ENCODE measurements at regions not wholly inside any gene's neighbourhood (a gene's known extent, or its start where the extent isn't known, plus 50 kb on each side); places are given as distances from the start of the nearest gene placed in this dataset.

- POLR2A ChIA-PET: interaction anchor here (1.0 kb wide), 1 partner anchor 12 kb away, joined by 3 read pairs; no protein-coding TSS in a partner anchor
- CTCF ChIA-PET: no interaction called here
- ATAC-seq: peak; percentile 67
- Mint-ChIP-seq H3K4me3 (no peak overlapping the region), H3K9me3 (ENCODE audit: insufficient read depth) (peaks cover 8% of the 10 kb centered on the region), H3K27ac (peak overlapping the region; percentile 70), H3K36me3 (ENCODE audit: low read depth) (peaks cover 3% of the 10 kb centered on the region), H3K27me3 (ENCODE audit: low read depth) (no peaks in the 10 kb centered on the region), H3K4me1 (ENCODE audit: low read depth) (peaks cover 9% of the 10 kb centered on the region)
- DNase-seq: peak; percentile 32
These were observed 262.1 kb downstream of the BCL11B start for GRCh38 chr14:99009871-99010270.

DNA sequence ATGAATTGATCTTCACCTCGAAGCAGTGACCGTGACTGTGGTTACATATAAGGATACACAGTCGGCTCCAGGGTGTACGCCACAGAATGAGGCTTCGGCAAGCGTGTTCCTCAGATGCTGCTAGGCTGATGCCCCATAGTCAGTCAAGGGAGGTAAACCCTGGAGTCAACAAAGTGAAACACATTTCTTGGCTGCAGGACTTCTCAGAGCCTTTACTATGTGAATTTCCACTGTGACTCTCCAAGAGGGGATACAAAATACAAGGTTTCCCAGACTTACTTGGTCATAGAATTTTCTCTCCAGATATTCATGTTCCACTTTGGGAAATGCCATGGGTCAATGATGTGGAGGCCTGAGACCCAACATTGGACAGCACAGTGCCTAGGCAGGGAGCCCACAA lies 260.6 kb downstream of the BCL11B start:
- H3K4me1 Mint-ChIP-seq (ENCODE audit: low read depth): peaks cover 9% of the 10 kb centered on the region
- H3K36me3 Mint-ChIP-seq (ENCODE audit: low read depth): peaks cover 3% of the 10 kb centered on the region
- no peak overlapping the region for H3K4me3 Mint-ChIP-seq
- DNase-seq (no peak), ATAC-seq (no peak)
- POLR2A ChIA-PET: no interaction called here
- no peak overlapping the region for H3K27ac Mint-ChIP-seq
- H3K9me3 Mint-ChIP-seq (ENCODE audit: insufficient read depth): peaks cover 8% of the 10 kb centered on the region
- H3K27me3 Mint-ChIP-seq (ENCODE audit: low read depth): no peaks in the 10 kb centered on the region
- CTCF ChIA-PET: no interaction called here

- Mint-ChIP-seq H3K4me1 (ENCODE audit: low read depth) (peaks cover 9% of the 10 kb centered on the region), H3K4me3 (no peak overlapping the region), H3K36me3 (ENCODE audit: low read depth) (peaks cover 3% of the 10 kb centered on the region), H3K9me3 (ENCODE audit: insufficient read depth) (peaks cover 8% of the 10 kb centered on the region), H3K27ac (no peak overlapping the region), H3K27me3 (ENCODE audit: low read depth) (no peaks in the 10 kb centered on the region)
- POLR2A ChIA-PET: no interaction called here
- CTCF ChIA-PET: no interaction called here
- ATAC-seq (no peak), DNase-seq (no peak)
These were observed 259.3 kb downstream of the BCL11B start for GRCh38 chr14:99012703-99013102.

- H3K4me3 Mint-ChIP-seq: no peak overlapping the region
These were observed 256.2 kb downstream of the BCL11B start for GRCh38 chr14:99015833-99016232.

DNA sequence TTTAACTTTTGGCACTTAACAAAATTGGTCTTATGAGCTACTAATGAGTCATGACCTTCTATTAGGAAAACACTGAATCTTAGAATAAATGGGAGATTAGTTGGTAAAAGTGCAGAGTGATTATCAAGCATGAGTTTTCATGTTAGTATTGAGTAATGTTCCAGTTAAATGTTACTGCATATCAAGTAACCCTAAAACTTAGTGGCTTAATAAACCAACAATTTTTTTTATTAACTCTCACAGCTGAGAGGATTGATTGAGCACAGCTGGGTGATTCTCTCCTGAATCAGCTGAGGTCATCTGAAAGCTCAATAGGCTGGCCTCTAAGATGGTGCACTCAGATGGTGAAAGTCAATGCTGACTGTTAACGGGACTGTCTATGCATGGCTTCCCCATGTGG lies 248.6 kb downstream of the BCL11B start:
- Mint-ChIP-seq H3K27me3 (ENCODE audit: low read depth) (no peaks in the 10 kb centered on the region), H3K4me1 (ENCODE audit: low read depth) (peaks cover 28% of the 10 kb centered on the region), H3K36me3 (ENCODE audit: low read depth) (peaks cover 18% of the 10 kb centered on the region), H3K4me3 (no peak overlapping the region), H3K9me3 (ENCODE audit: insufficient read depth) (peaks cover 7% of the 10 kb centered on the region), H3K27ac (no peak overlapping the region)
- ATAC-seq (no peak), DNase-seq (no peak)
- CTCF ChIA-PET: no interaction called here
- POLR2A ChIA-PET: no interaction called here

More at GRCh38 chr14:99015833-99016232, 256.2 kb downstream of the BCL11B start:
- CTCF ChIA-PET: no interaction called here
- POLR2A ChIA-PET: no interaction called here
- no peak for ATAC-seq
- Mint-ChIP-seq H3K27ac (no peak overlapping the region), H3K27me3 (ENCODE audit: low read depth) (no peaks in the 10 kb centered on the region), H3K4me1 (ENCODE audit: low read depth) (peaks cover 5% of the 10 kb centered on the region), H3K9me3 (ENCODE audit: insufficient read depth) (no peaks in the 10 kb centered on the region), H3K36me3 (ENCODE audit: low read depth) (no peaks in the 10 kb centered on the region)
- DNase-seq: no peak

DNA sequence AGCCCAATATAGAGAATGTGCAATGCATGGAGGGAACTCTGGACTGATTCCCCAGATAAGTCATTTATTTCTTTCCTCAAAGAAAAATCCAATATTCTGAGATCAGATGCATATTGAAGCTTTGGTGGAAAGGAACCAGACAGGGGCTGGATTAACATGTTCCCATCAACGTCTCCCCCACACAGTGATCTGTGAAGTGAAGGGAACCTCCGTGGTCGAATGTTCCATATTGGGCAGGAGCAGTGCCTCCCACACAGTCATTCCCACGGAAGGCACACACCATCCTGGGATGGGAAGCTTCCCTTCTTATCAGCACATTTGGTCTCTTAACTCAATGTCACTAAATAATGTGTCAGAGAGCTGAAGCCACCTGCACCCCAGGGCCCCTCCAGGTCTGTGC lies 247.1 kb downstream of the BCL11B start:
- no peak overlapping the region for H3K4me3 Mint-ChIP-seq
- no peaks in the 10 kb centered on the region for H3K27me3 Mint-ChIP-seq (ENCODE audit: low read depth)
- POLR2A ChIA-PET: no interaction called here
- CTCF ChIA-PET: no interaction called here
- peaks cover 18% of the 10 kb centered on the region for H3K36me3 Mint-ChIP-seq (ENCODE audit: low read depth)
- ATAC-seq (no peak), DNase-seq (no peak)
- no peak overlapping the region for H3K27ac Mint-ChIP-seq
- peaks cover 7% of the 10 kb centered on the region for H3K9me3 Mint-ChIP-seq (ENCODE audit: insufficient read depth)
- H3K4me1 Mint-ChIP-seq (ENCODE audit: low read depth): peaks cover 28% of the 10 kb centered on the region

GRCh38 chr14:99025418-99025817 lies 246.6 kb downstream of the BCL11B start:
- ChIA-PET POLR2A (no interaction called here), CTCF (no interaction called here)
- no peak overlapping the region for H3K4me3 Mint-ChIP-seq
- DNase-seq: no peak
- no peaks in the 10 kb centered on the region for H3K27me3 Mint-ChIP-seq (ENCODE audit: low read depth)
- peaks cover 7% of the 10 kb centered on the region for H3K9me3 Mint-ChIP-seq (ENCODE audit: insufficient read depth)
- H3K4me1 Mint-ChIP-seq (ENCODE audit: low read depth): peaks cover 24% of the 10 kb centered on the region
- peaks cover 18% of the 10 kb centered on the region for H3K36me3 Mint-ChIP-seq (ENCODE audit: low read depth)
- H3K27ac Mint-ChIP-seq: no peak overlapping the region
- no peak for ATAC-seq

- no peak overlapping the region for H3K4me3 Mint-ChIP-seq
- peaks cover 18% of the 10 kb centered on the region for H3K36me3 Mint-ChIP-seq (ENCODE audit: low read depth)
- ChIA-PET POLR2A (no interaction called here), CTCF (no interaction called here)
- DNase-seq: peak; percentile 41
- peaks cover 7% of the 10 kb centered on the region for H3K9me3 Mint-ChIP-seq (ENCODE audit: insufficient read depth)
- H3K27ac Mint-ChIP-seq: no peak overlapping the region
- H3K27me3 Mint-ChIP-seq (ENCODE audit: low read depth): peaks cover 4% of the 10 kb centered on the region
- peaks cover 23% of the 10 kb centered on the region for H3K4me1 Mint-ChIP-seq (ENCODE audit: low read depth)
- no peak for ATAC-seq
These were observed 245.5 kb downstream of the BCL11B start for GRCh38 chr14:99026471-99026870.

DNA sequence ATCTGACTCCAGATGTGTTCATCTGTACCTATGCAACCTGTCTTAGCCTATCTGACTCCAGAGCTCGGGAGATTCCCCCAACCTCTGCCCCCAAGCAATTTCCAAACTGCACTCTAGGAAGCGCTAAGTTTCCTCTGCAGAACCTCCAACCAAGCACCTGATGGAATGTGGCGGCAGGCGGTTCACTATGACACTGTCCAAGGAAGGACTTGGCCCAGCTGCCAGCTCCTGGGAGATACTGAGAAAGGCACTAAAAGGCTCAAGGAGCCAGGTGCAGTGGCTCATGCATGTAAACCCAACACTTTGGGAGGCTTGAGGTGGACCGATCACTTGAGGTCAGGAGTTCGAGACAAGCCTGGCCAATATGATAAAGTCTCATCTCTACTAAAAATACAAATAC lies 244.0 kb downstream of the BCL11B start:
- ChIA-PET CTCF (no interaction called here), POLR2A (no interaction called here)
- DNase-seq (no peak), ATAC-seq (no peak)
- peaks cover 8% of the 10 kb centered on the region for H3K36me3 Mint-ChIP-seq (ENCODE audit: low read depth)
- H3K9me3 Mint-ChIP-seq (ENCODE audit: insufficient read depth): peaks cover 7% of the 10 kb centered on the region
- no peak overlapping the region for H3K4me3 Mint-ChIP-seq
- H3K27ac Mint-ChIP-seq: no peak overlapping the region
- H3K4me1 Mint-ChIP-seq (ENCODE audit: low read depth): peaks cover 8% of the 10 kb centered on the region
- peaks cover 4% of the 10 kb centered on the region for H3K27me3 Mint-ChIP-seq (ENCODE audit: low read depth)

GRCh38 chr14:99028521-99028920 lies 243.5 kb downstream of the BCL11B start:
- DNase-seq (no peak), ATAC-seq (no peak)
- Mint-ChIP-seq H3K9me3 (ENCODE audit: insufficient read depth) (peaks cover 7% of the 10 kb centered on the region), H3K36me3 (ENCODE audit: low read depth) (peaks cover 8% of the 10 kb centered on the region), H3K4me1 (ENCODE audit: low read depth) (peaks cover 8% of the 10 kb centered on the region), H3K4me3 (no peak overlapping the region), H3K27ac (no peak overlapping the region), H3K27me3 (ENCODE audit: low read depth) (peaks cover 4% of the 10 kb centered on the region)
- CTCF ChIA-PET: no interaction called here
- POLR2A ChIA-PET: no interaction called here

DNA sequence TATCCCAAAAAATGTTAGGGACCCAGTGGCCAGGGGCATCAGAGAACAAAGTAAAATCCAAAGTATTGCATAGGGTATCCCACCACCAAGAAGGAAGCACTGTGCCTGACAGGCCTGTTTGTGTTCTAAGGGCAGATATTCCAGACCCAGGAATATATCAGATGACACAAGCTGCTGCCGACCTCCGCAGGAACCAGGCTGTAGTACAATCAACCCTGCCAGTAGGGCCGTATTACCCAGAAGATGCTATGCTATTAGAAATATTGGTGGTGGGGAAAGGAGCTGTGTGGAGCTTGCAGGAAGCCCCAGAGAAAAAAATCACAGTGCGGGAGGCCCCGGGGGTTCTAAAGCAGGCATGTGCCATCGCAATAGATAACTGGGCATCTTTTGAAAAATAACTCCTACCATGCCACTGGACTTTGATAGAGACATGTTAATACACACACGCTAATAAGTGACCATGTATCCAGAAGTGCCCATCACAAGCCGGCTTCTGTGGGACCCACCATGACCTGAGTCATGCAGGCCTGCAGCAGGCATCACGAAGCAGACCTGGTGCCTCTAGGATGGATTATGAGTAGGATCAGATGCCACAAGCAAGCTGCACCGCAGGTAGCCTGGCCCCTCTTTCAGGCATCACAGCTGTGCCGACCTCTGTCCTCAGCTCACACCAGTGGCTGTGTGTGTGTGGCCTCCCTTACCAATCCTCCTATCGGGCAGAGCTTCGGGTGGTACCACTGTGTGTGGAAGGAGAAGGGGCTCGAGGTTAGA lies 242.7 kb downstream of the BCL11B start:
- Mint-ChIP-seq H3K4me1 (ENCODE audit: low read depth) (peaks cover 8% of the 10 kb centered on the region), H3K27me3 (ENCODE audit: low read depth) (peaks cover 4% of the 10 kb centered on the region), H3K27ac (no peak overlapping the region), H3K36me3 (ENCODE audit: low read depth) (peaks cover 8% of the 10 kb centered on the region), H3K9me3 (ENCODE audit: insufficient read depth) (peaks cover 7% of the 10 kb centered on the region), H3K4me3 (no peak overlapping the region)
- ChIA-PET CTCF (interaction anchor here (0.9 kb wide), 1 partner anchor 24 kb away, joined by 3 read pairs; no protein-coding TSS in a partner anchor), POLR2A (no interaction called here)
- DNase-seq: no peak
- no peak for ATAC-seq

- peaks cover 8% of the 10 kb centered on the region for H3K4me1 Mint-ChIP-seq (ENCODE audit: low read depth)
- peaks cover 4% of the 10 kb centered on the region for H3K27me3 Mint-ChIP-seq (ENCODE audit: low read depth)
- peaks cover 7% of the 10 kb centered on the region for H3K9me3 Mint-ChIP-seq (ENCODE audit: insufficient read depth)
- no peak for DNase-seq
- H3K27ac Mint-ChIP-seq: no peak overlapping the region
- ATAC-seq: no peak
- ChIA-PET POLR2A (no interaction called here), CTCF (interaction anchor here (0.9 kb wide), 1 partner anchor 24 kb away, joined by 3 read pairs; no protein-coding TSS in a partner anchor)
- no peak overlapping the region for H3K4me3 Mint-ChIP-seq
- H3K36me3 Mint-ChIP-seq (ENCODE audit: low read depth): peaks cover 8% of the 10 kb centered on the region
These were observed 242.1 kb downstream of the BCL11B start for GRCh38 chr14:99029916-99030305.

GRCh38 chr14:99030454-99030853 lies 241.5 kb downstream of the BCL11B start:
- Mint-ChIP-seq H3K27me3 (ENCODE audit: low read depth) (peaks cover 4% of the 10 kb centered on the region), H3K27ac (no peak overlapping the region), H3K4me3 (no peak overlapping the region), H3K9me3 (ENCODE audit: insufficient read depth) (peaks cover 7% of the 10 kb centered on the region), H3K36me3 (ENCODE audit: low read depth) (peaks cover 8% of the 10 kb centered on the region), H3K4me1 (ENCODE audit: low read depth) (peaks cover 8% of the 10 kb centered on the region)
- DNase-seq (no peak), ATAC-seq (no peak)
- ChIA-PET POLR2A (no interaction called here), CTCF (no interaction called here)

Measured in activated CD8-positive, alpha-beta T cell treated with anti-CD3 and anti-CD28 coated beads, Interleukin-2, amount 10 ng/mL, durations not matched to agents 7 days and 5 days (primary cell).